ELF-1 (cell line): ENCODE measurements at regions not wholly inside any gene's neighbourhood (a gene's known extent, or its start where the extent isn't known, plus 50 kb on each side); places are given as distances from the start of the nearest gene placed in this dataset.
A peak's percentile ranks its signal among the peaks of the same experiment; 100 is the strongest.

Experiments
- DNase-seq: peaks from one replicate; pipeline ENCODE4 v3.0.0-alpha.2; 2016; ENCODE audit warnings: low read depth, low spot score

GRCh38 chr20:39504710-39505094 is 542.6 kb downstream of the DHX35 start:
- DNase-seq: no peak

- DNase-seq: no peak
Measured at GRCh38 chr20:39503902-39504709, 542.0 kb downstream of the DHX35 start.

- DNase-seq: no peak
Measured at GRCh38 chr20:39492223-39492797, 530.2 kb downstream of the DHX35 start.

GRCh38 chr20:39491711-39492110 is 529.6 kb downstream of the DHX35 start:
- no peak for DNase-seq

GRCh38 chr20:39489986-39490560 is 527.9 kb downstream of the DHX35 start:
- no peak for DNase-seq

GRCh38 chr20:39480276-39481043 is 518.3 kb downstream of the DHX35 start:
- no peak for DNase-seq

GRCh38 chr20:39479196-39479810 is 517.2 kb downstream of the DHX35 start:
- no peak for DNase-seq

GRCh38 chr20:39474879-39475278 is 512.7 kb downstream of the DHX35 start:
- no peak for DNase-seq

- DNase-seq: no peak
Measured at GRCh38 chr20:39473536-39473935, 511.4 kb downstream of the DHX35 start.

GRCh38 chr20:39468703-39469102 is 506.6 kb downstream of the DHX35 start:
- peak; percentile 4 for DNase-seq

- no peak for DNase-seq
Measured at GRCh38 chr20:39464238-39464637, 502.1 kb downstream of the DHX35 start.

GRCh38 chr20:39462416-39462945 is 500.3 kb downstream of the DHX35 start:
- no peak for DNase-seq

- DNase-seq: no peak
Measured at GRCh38 chr20:39458452-39458851, 496.3 kb downstream of the DHX35 start.

- peak; percentile 3 for DNase-seq
Measured at GRCh38 chr20:39453890-39454289, 491.7 kb downstream of the DHX35 start.

GRCh38 chr20:39452583-39453340 is 490.6 kb downstream of the DHX35 start:
- DNase-seq: no peak

GRCh38 chr20:39451386-39451785 is 489.2 kb downstream of the DHX35 start:
- no peak for DNase-seq

GRCh38 chr20:39446397-39446796 is 484.3 kb downstream of the DHX35 start:
- no peak for DNase-seq

- DNase-seq: no peak
Measured at GRCh38 chr20:39445095-39445494, 483.0 kb downstream of the DHX35 start.

- DNase-seq: no peak
Measured at GRCh38 chr20:39433466-39433865, 471.3 kb downstream of the DHX35 start.

- DNase-seq: no peak
Measured at GRCh38 chr20:39431091-39431880, 469.1 kb downstream of the DHX35 start.
